ENCODE measurements at regions not wholly inside any gene's neighbourhood (a gene's known extent, or its start where the extent isn't known, plus 50 kb on each side); places are given as distances from the start of the nearest gene placed in this dataset.

DNA sequence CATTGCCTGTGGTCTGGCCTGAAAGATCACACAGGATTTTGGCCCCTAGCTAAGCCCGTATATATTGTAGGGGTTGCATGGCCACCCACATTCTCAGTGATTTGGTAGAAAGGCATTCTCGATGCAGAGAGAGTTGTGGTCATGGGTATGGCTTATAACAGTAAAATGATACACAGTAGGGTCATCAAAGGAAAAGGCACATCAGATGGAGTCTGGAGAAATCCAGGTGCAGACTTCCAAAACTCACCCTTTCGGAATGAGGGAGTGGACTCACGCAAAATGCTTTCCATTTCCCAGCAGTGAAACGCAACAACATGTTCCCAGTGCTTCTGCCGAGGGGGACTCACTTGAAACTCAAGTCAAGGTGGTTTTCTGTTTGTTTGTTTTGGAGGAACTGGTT, 802.5 kb upstream of the SLITRK1 start:
- TF ChIP-seq, protein P1, sequence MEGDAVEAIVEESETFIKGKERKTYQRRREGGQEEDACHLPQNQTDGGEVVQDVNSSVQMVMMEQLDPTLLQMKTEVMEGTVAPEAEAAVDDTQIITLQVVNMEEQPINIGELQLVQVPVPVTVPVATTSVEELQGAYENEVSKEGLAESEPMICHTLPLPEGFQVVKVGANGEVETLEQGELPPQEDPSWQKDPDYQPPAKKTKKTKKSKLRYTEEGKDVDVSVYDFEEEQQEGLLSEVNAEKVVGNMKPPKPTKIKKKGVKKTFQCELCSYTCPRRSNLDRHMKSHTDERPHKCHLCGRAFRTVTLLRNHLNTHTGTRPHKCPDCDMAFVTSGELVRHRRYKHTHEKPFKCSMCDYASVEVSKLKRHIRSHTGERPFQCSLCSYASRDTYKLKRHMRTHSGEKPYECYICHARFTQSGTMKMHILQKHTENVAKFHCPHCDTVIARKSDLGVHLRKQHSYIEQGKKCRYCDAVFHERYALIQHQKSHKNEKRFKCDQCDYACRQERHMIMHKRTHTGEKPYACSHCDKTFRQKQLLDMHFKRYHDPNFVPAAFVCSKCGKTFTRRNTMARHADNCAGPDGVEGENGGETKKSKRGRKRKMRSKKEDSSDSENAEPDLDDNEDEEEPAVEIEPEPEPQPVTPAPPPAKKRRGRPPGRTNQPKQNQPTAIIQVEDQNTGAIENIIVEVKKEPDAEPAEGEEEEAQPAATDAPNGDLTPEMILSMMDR (IDR thresholded peaks at IDR 0.05; ENCODE audit: insufficient read depth, low read depth, low read length, missing control alignments): no peak
- no peak overlapping the region for H3K4me3 ChIP-seq (ENCODE audit: low read depth, low read length)
- no peak for DNase-seq (ENCODE audit: low read depth)

DNA sequence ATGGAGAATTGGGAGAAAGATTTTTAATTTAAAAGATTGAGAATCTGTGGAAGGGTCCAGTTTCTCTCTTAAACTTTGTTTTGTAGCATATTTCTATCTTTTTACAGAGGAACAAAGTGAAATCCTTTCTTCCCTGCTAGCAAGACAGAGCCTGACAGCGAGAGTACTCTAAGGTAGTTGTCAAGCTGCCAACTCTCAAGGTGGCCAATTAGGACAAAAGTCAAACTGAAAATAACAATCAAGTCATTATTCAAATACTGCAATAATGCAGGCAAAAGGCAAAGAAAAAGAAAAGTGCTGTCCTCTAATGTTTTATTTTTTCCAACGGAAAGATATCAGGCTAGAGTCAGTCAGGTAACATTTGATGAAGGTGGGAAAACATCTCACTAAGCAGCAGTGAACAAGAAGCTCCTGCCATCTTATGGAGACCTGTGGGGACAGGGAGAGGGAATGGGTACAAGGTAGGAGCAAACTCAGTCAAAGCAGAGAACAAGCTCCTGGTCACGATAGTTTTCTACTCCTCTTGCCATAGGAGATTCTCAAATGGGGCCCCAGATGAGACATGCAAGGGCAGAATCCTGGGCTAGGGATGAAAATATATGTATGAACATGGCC, 801.9 kb upstream of the SLITRK1 start:
- no peak overlapping the region for H3K4me3 ChIP-seq (ENCODE audit: low read depth, low read length)
- TF ChIP-seq, protein P1 (IDR thresholded peaks at IDR 0.05; ENCODE audit: insufficient read depth, low read depth, low read length, missing control alignments): no peak
- no peak for DNase-seq (ENCODE audit: low read depth)

DNA sequence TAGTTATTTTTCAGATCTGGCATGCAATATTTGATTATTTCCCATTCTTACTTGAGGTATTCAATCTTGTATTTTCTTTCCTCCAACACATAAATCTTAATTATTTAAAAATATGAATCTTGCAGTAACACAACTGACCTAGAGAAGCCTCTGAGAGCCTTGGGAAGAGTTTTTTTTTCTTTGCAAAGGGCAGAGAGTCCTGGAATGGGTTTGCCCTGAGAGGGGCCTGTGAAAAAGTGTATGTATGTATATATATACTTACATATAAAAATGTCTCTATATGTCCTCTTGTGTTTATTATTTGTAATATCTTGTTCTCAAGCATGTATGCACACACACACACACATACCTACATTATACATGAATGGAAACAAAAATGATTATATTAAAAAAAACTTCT, 801.2 kb upstream of the SLITRK1 start:
- DNase-seq (ENCODE audit: low read depth): no peak
- no peak overlapping the region for H3K4me3 ChIP-seq (ENCODE audit: low read depth, low read length)
- TF ChIP-seq, protein P1 (IDR thresholded peaks at IDR 0.05; ENCODE audit: insufficient read depth, low read depth, low read length, missing control alignments): no peak

DNA sequence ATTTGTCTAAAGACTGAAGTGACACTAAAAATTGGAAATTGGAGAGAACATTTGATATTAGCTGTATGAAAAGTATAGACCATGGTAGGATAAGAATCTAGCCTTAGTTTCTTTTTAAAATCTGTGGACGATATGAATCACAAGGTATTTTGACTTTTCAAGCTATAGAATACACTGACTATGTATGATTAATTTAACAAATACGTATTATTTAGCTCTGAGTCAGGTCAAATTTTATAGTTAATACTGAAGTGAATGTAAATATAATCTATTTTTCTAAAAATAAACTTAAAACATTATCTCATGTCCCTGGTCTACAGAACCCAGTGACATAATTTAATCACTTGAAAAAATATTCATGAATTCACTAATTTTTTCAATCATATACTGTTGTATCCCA, 795.6 kb upstream of the SLITRK1 start:
- TF ChIP-seq, protein P1 (IDR thresholded peaks at IDR 0.05; ENCODE audit: insufficient read depth, low read depth, low read length, missing control alignments): no peak
- DNase-seq (ENCODE audit: low read depth): no peak

DNA sequence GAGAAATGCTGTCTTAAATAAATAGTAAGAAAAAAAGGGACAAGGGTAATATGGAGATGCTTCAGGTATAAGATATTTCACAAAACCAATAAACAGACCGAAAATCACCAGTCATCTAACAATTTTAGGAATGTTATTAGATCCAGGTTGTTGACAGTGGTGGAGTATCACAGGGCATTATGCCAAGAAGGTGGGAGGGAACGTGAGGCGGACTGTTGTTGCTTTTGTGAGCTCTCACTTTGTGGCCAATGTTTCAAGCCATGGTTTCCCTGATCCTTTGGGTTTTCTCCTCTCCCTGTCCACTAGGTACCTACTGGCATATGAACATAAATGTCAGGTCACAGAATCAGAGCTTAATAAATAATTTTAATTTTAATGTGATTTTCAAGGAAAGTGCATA, 790.3 kb upstream of the SLITRK1 start:
- TF ChIP-seq, protein P1 (IDR thresholded peaks at IDR 0.05; ENCODE audit: insufficient read depth, low read depth, low read length, missing control alignments): no peak
- H3K4me3 ChIP-seq (ENCODE audit: low read depth, low read length): no peak overlapping the region
- DNase-seq (ENCODE audit: low read depth): no peak

More for the DNA sequence above, 795.6 kb upstream of the SLITRK1 start:
- no peak overlapping the region for H3K4me3 ChIP-seq (ENCODE audit: low read depth, low read length)

DNA sequence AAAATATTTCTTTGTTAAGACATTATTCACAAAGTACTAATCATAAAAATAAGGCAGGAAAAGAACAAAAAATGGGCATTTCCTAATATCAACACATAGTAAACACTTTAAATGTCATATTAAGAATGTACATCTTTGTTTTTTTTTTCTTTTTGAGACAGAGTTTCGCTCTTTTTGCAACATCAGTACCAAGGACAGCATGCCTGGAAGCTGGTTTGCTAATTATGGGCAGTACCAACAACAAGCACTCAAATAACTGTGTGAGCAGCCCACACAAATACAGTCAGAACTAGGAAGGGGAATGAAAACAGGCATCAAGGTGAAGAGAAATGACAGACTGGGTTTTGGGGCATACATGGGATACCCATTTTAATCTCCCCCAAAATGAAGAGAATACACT, 788.0 kb upstream of the SLITRK1 start:
- TF ChIP-seq, protein P1 (IDR thresholded peaks at IDR 0.05; ENCODE audit: insufficient read depth, low read depth, low read length, missing control alignments): no peak
- no peak for DNase-seq (ENCODE audit: low read depth)
- H3K4me3 ChIP-seq (ENCODE audit: low read depth, low read length): no peak overlapping the region

DNA sequence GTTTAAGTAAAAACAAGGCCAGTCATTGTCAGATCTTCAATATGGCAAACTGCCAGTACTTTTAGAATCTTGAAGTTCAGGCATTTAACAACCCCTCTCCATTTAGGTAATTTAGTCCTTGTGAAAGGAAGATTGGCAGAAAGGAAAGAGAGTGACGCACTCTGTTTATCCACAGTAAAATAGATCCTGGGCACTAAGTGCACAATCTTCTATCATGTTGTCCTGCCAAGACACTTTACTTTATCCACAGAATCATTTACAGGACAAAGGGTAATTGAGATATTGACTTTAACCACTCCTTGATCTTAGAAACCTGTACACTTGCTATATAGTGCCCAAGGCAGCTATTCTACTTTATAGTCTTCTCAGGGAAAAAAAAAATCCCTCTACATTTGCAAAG, 786.4 kb upstream of the SLITRK1 start:
- TF ChIP-seq, protein P1 (IDR thresholded peaks at IDR 0.05; ENCODE audit: insufficient read depth, low read depth, low read length, missing control alignments): no peak
- H3K4me3 ChIP-seq (ENCODE audit: low read depth, low read length): no peak overlapping the region
- no peak for DNase-seq (ENCODE audit: low read depth)

Data from GM12865 (cell line).